Choroid plexus epithelial cell (primary cell): ENCODE measurements at regions not wholly inside any gene's neighbourhood (a gene's known extent, or its start where the extent isn't known, plus 50 kb on each side); places are given as distances from the start of the nearest gene placed in this dataset.

Experiments used
- DNase-seq: peaks from one replicate; pipeline ENCODE4 v3.0.0-alpha.2; 2010; ENCODE audit warnings: low read depth
- H3K4me3 ChIP-seq: 2 replicates; pipeline ENCODE4 v1.5.1; 2011; ENCODE audit warnings: low read depth, mild to moderate bottlenecking, control low read depth, low read length, moderate library complexity
- CTCF ChIP-seq: conservative IDR thresholded peaks from 2 replicates; pipeline ENCODE4 v1.5.1; 2011; ENCODE audit warnings: low read depth, mild to moderate bottlenecking, control low read depth, inconsistent platforms, low read length, moderate library complexity

GRCh38 chr18:29496152-29496680, 1319.3 kb upstream of the CDH2 start:
- peak; percentile 46 for DNase-seq
- no peak for TF ChIP-seq CTCF
- H3K4me3 ChIP-seq = no peak overlapping the region

GRCh38 chr18:29494371-29494770, 1317.4 kb upstream of the CDH2 start:
- no peak overlapping the region for H3K4me3 ChIP-seq
- peak; percentile 68 for DNase-seq
- TF ChIP-seq CTCF = no peak

- no peak for TF ChIP-seq CTCF
- no peak for DNase-seq
- no peak overlapping the region for H3K4me3 ChIP-seq
Measured at GRCh38 chr18:29491907-29492306, 1315.0 kb upstream of the CDH2 start.

GRCh38 chr18:29488617-29489016, 1311.7 kb upstream of the CDH2 start:
- H3K4me3 ChIP-seq = no peak overlapping the region
- no peak for DNase-seq
- TF ChIP-seq CTCF = no peak

GRCh38 chr18:29465526-29465925, 1288.6 kb upstream of the CDH2 start:
- TF ChIP-seq CTCF = no peak
- no peak overlapping the region for H3K4me3 ChIP-seq
- DNase-seq = no peak

- no peak for TF ChIP-seq CTCF
- DNase-seq = no peak
- no peak overlapping the region for H3K4me3 ChIP-seq
Measured at GRCh38 chr18:29459972-29460371, 1283.0 kb upstream of the CDH2 start.

- H3K4me3 ChIP-seq = no peak overlapping the region
- no peak for TF ChIP-seq CTCF
- no peak for DNase-seq
Measured at GRCh38 chr18:29457316-29457889, 1280.5 kb upstream of the CDH2 start.
